ENCODE measurements at regions not wholly inside any gene's neighbourhood (a gene's known extent, or its start where the extent isn't known, plus 50 kb on each side); places are given as distances from the start of the nearest gene placed in this dataset.

DNA sequence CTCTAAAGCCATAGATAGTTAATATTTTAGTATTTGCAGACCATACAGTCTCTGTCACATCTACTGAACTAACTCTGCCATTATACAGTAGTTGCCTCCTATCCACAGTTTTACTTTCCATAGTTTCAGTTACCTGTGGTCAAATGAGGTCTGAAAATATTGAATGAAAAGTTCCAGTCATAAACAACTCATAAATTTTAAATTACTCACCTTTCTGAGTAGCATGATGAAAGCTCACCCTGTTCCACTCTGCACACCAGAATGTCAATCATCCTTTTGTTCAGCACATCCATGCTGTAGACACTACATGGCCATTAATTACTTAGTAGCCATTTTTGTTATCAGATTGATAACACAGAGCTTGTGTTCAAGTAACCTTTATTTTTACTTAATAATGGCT, 51.7 kb upstream of the ME3 start:
- H3K9me3 ChIP-seq (ENCODE audit: low read length) = 0 out of 2 replicates have a peak, but pooled peaks cover 3% of the 10 kb centered on the region
- intact Hi-C loops (cut with micrococcal nuclease; ENCODE audit: unreplicated experiment) = no loop called here
- CTCF ChIA-PET (ENCODE audit: unreplicated experiment) = no interaction called here

DNA sequence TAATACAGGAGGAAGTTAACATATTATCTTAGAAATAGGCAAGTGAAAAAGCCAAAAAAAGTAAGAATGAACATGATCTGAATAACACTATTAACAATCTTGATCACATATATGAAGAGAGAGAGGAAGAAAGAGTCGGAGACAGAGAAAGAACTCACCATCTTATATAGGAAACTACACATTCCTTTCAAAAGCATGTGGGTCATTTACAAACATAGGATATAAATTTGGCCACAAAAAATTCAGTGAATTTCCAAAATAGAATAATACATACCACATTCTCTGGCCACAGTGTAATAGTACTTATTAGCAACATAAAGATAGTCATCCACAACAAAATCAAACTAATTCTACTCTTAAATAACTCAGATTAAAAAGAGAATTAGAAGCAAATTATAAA, 50.9 kb upstream of the ME3 start:
- intact Hi-C loops (cut with micrococcal nuclease; ENCODE audit: unreplicated experiment) = no loop called here
- H3K27ac ChIP-seq (ENCODE audit: low read depth, low read length, poor library complexity, severe bottlenecking) = no peak overlapping the region
- CTCF ChIA-PET (ENCODE audit: unreplicated experiment) = no interaction called here
- no peaks in the 10 kb centered on the region for H3K4me1 ChIP-seq (ENCODE audit: insufficient read depth, low read length, poor library complexity, severe bottlenecking)
- DNase-seq (ENCODE audit: low spot score) = no peak
- TF ChIP-seq, protein P1, sequence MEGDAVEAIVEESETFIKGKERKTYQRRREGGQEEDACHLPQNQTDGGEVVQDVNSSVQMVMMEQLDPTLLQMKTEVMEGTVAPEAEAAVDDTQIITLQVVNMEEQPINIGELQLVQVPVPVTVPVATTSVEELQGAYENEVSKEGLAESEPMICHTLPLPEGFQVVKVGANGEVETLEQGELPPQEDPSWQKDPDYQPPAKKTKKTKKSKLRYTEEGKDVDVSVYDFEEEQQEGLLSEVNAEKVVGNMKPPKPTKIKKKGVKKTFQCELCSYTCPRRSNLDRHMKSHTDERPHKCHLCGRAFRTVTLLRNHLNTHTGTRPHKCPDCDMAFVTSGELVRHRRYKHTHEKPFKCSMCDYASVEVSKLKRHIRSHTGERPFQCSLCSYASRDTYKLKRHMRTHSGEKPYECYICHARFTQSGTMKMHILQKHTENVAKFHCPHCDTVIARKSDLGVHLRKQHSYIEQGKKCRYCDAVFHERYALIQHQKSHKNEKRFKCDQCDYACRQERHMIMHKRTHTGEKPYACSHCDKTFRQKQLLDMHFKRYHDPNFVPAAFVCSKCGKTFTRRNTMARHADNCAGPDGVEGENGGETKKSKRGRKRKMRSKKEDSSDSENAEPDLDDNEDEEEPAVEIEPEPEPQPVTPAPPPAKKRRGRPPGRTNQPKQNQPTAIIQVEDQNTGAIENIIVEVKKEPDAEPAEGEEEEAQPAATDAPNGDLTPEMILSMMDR (conservative IDR thresholded peaks at IDR 0.05; ENCODE audit: low read length) = no peak
- no peak for TF ChIP-seq EZH2phosphoT487 (IDR thresholded peaks at IDR 0.05; ENCODE audit: borderline replicate concordance, low read depth, low read length)
- H2AFZ ChIP-seq (ENCODE audit: low read length) = no peak overlapping the region
- no TSS peak for BruUV-seq (replicated peaks)
- 0 out of 2 replicates have a peak, but pooled peaks cover 3% of the 10 kb centered on the region for H3K9me3 ChIP-seq (ENCODE audit: low read length)
- H3K36me3 ChIP-seq (ENCODE audit: insufficient read depth, low read length) = no peaks in the 10 kb centered on the region
- no peaks in the 10 kb centered on the region for H4K20me1 ChIP-seq (ENCODE audit: insufficient read depth, low read length)
- H3K4me3 ChIP-seq (ENCODE audit: low read depth, low read length, poor library complexity, severe bottlenecking) = no peak overlapping the region
- POLR2A ChIA-PET = no interaction called here
- H3K9me2 ChIP-seq (ENCODE audit: insufficient read depth, low read length) = no peaks in the 10 kb centered on the region
- H3K79me2 ChIP-seq (ENCODE audit: insufficient read depth, low read depth, low read length) = no peaks in the 10 kb centered on the region
- no peak overlapping the region for H3K4me2 ChIP-seq (ENCODE audit: low read length)

More for the DNA sequence above, 51.7 kb upstream of the ME3 start:
- Histone ChIP-seq H2AFZ (ENCODE audit: low read length) (no peak overlapping the region), H3K4me2 (ENCODE audit: low read length) (no peak overlapping the region), H3K79me2 (ENCODE audit: insufficient read depth, low read depth, low read length) (no peaks in the 10 kb centered on the region), H3K36me3 (ENCODE audit: insufficient read depth, low read length) (no peaks in the 10 kb centered on the region), H3K27ac (ENCODE audit: low read depth, low read length, poor library complexity, severe bottlenecking) (no peak overlapping the region), H4K20me1 (ENCODE audit: insufficient read depth, low read length) (no peaks in the 10 kb centered on the region), H3K4me1 (ENCODE audit: insufficient read depth, low read length, poor library complexity, severe bottlenecking) (no peaks in the 10 kb centered on the region), H3K9me2 (ENCODE audit: insufficient read depth, low read length) (no peaks in the 10 kb centered on the region), H3K4me3 (ENCODE audit: low read depth, low read length, poor library complexity, severe bottlenecking) (no peak overlapping the region)
- TF ChIP-seq, protein P1 (conservative IDR thresholded peaks at IDR 0.05; ENCODE audit: low read length) = no peak
- no peak for TF ChIP-seq EZH2phosphoT487 (IDR thresholded peaks at IDR 0.05; ENCODE audit: borderline replicate concordance, low read depth, low read length)
- POLR2A ChIA-PET = no interaction called here
- BruUV-seq (replicated peaks) = no TSS peak
- no peak for DNase-seq (ENCODE audit: low spot score)

DNA sequence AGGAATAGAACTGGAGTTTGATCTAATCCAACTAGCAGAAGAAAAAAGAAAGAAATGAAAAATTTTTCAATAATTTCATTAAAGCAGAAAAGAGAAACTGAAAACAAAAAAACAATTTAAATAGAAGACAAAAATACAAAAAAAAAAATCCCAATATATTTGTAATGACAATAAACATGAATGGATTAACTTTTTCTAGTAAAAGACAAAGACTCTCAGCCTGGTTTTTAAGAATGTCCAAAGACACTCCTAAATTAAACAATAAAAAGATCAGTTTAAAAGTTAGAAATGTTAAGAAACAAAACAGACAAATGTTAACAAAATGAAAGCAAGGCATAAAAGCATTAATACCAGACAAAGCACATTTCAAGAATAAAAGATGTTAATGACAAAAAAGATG, 50.3 kb upstream of the ME3 start:
- H3K36me3 ChIP-seq (ENCODE audit: insufficient read depth, low read length) = no peaks in the 10 kb centered on the region
- no peak overlapping the region for H2AFZ ChIP-seq (ENCODE audit: low read length)
- no peaks in the 10 kb centered on the region for H3K79me2 ChIP-seq (ENCODE audit: insufficient read depth, low read depth, low read length)
- no peaks in the 10 kb centered on the region for H4K20me1 ChIP-seq (ENCODE audit: insufficient read depth, low read length)
- TF ChIP-seq, protein P1 (conservative IDR thresholded peaks at IDR 0.05; ENCODE audit: low read length) = no peak
- no peak for TF ChIP-seq EZH2phosphoT487 (IDR thresholded peaks at IDR 0.05; ENCODE audit: borderline replicate concordance, low read depth, low read length)
- no peaks in the 10 kb centered on the region for H3K4me1 ChIP-seq (ENCODE audit: insufficient read depth, low read length, poor library complexity, severe bottlenecking)
- ChIA-PET CTCF (ENCODE audit: unreplicated experiment) (no interaction called here), POLR2A (no interaction called here)
- H3K9me3 ChIP-seq (ENCODE audit: low read length) = 0 out of 2 replicates have a peak, but pooled peaks cover 3% of the 10 kb centered on the region
- no peak for DNase-seq (ENCODE audit: low spot score)
- no TSS peak for BruUV-seq (replicated peaks)
- H3K9me2 ChIP-seq (ENCODE audit: insufficient read depth, low read length) = no peaks in the 10 kb centered on the region
- H3K4me2 ChIP-seq (ENCODE audit: low read length) = no peak overlapping the region
- H3K27ac ChIP-seq (ENCODE audit: low read depth, low read length, poor library complexity, severe bottlenecking) = no peak overlapping the region
- intact Hi-C loops (cut with micrococcal nuclease; ENCODE audit: unreplicated experiment) = no loop called here
- H3K4me3 ChIP-seq (ENCODE audit: low read depth, low read length, poor library complexity, severe bottlenecking) = no peak overlapping the region

All from OCI-LY7 (cell line).